Adipocyte (in vitro differentiated cells): ENCODE measurements at regions not wholly inside any gene's neighbourhood (a gene's known extent, or its start where the extent isn't known, plus 50 kb on each side); places are given as distances from the start of the nearest gene placed in this dataset.

Source experiments
- DNase-seq: peaks from one replicate; pipeline ENCODE4 v3.0.0-alpha.2; 2015; ENCODE audit warnings: low read depth
- H3K27me3 ChIP-seq: replicated peaks from 2 replicates; pipeline ENCODE4 v1.7.0; 2013; ENCODE audit warnings: mild to moderate bottlenecking, low read length, moderate library complexity; ENCODE audit not compliant: control insufficient read depth, insufficient read depth
- H3K36me3 ChIP-seq: 2 replicates; pipeline ENCODE4 v1.7.0; 2013; ENCODE audit warnings: low read length, mild to moderate bottlenecking, moderate library complexity; ENCODE audit not compliant: control insufficient read depth, insufficient read depth, severe bottlenecking
- H3K4me1 ChIP-seq: 2 replicates; pipeline ENCODE4 v1.7.0; 2013; ENCODE audit warnings: mild to moderate bottlenecking, low read length, moderate library complexity; ENCODE audit not compliant: control insufficient read depth, insufficient read depth
- H3K4me3 ChIP-seq: 2 replicates; pipeline ENCODE4 v1.7.0; 2013; ENCODE audit warnings: mild to moderate bottlenecking, low read length, moderate library complexity
- H3K9ac ChIP-seq: 2 replicates; pipeline ENCODE4 v1.7.0; 2013; ENCODE audit warnings: mild to moderate bottlenecking, low read length, moderate library complexity
- H3K9me3 ChIP-seq: 2 replicates; pipeline ENCODE4 v1.7.0; 2013; ENCODE audit warnings: mild to moderate bottlenecking, low read length, moderate library complexity; ENCODE audit not compliant: control insufficient read depth

DNA sequence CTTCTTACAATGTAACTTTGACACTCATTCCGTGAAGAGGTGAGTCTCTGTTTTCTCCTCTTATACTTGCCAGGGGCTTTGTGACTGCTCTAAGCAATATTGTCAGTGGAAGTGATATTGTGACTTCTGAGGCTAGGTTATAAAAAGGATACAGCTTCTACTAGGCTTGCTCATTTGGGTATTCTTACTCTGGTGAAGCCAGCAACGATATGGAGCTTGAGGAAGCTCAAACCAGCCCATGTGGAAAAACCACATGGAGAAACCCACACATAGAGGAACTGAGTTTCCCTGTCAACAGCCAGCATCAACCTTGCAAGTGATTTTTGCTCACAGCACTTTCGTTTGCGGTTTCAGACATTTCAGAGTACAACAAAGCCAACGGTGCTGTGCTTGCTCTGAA, 149.6 kb upstream of the SEMA3E start:
- Histone ChIP-seq H3K4me1 (peaks cover 12% of the 10 kb centered on the region), H3K4me3 (no peak overlapping the region), H3K9me3 (no peaks in the 10 kb centered on the region), H3K9ac (no peak overlapping the region), H3K36me3 (no peaks in the 10 kb centered on the region), H3K27me3 (no peaks in the 10 kb centered on the region)
- DNase-seq, result no peak

DNA sequence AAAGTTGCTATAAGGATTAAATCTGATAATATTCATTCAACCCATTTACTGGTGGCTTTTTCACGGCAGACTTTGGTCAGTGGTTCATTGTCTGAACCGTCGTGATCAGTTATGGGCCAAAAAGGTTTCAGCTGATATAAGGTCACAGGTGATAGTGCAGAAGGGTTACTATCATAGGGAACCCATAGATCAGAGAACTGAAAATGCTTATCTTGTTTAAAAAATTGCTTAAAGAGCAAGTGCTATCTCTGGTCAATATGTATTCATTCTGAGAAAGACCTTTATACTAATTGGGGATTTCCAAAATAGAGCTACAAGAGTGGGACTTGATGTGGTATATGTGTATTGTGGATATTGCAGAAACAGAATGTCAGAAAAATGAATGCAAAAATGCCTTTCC, 147.8 kb upstream of the SEMA3E start:
- peaks cover 12% of the 10 kb centered on the region for H3K4me1 ChIP-seq
- H3K27me3 ChIP-seq, result no peaks in the 10 kb centered on the region
- no peak overlapping the region for H3K4me3 ChIP-seq
- H3K9me3 ChIP-seq, result no peaks in the 10 kb centered on the region
- DNase-seq, result no peak
- H3K9ac ChIP-seq, result no peak overlapping the region
- H3K36me3 ChIP-seq, result no peaks in the 10 kb centered on the region

- Histone ChIP-seq H3K36me3 (no peaks in the 10 kb centered on the region), H3K27me3 (no peaks in the 10 kb centered on the region), H3K4me3 (no peak overlapping the region), H3K4me1 (peaks cover 12% of the 10 kb centered on the region), H3K9ac (no peak overlapping the region), H3K9me3 (no peaks in the 10 kb centered on the region)
- no peak for DNase-seq
These were observed 145.9 kb upstream of the SEMA3E start for GRCh38 chr7:83794829-83795228.

DNA sequence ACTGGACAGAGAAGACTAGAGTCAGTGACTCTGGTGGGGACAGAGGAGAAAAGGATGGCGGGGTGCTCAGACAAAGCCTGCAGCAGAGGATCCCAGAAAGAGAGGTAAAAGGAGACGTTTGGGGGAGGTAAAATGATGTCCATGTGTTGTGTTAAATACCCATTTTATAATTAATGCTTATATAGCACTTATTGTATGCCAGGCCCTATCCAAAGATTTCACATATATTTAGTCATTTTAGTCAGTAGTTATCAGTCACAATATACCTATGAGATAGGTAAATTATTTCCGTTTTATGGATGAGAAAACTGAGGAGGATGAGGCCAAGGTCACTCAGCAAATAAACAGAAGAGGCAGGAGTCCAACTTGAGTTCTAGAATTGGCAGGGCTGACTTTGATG, 144.6 kb upstream of the SEMA3E start:
- H3K27me3 ChIP-seq, result no peaks in the 10 kb centered on the region
- no peak for DNase-seq
- H3K36me3 ChIP-seq, result no peaks in the 10 kb centered on the region
- H3K4me3 ChIP-seq, result no peak overlapping the region
- no peak overlapping the region for H3K9ac ChIP-seq
- H3K4me1 ChIP-seq, result peaks cover 12% of the 10 kb centered on the region
- H3K9me3 ChIP-seq, result no peaks in the 10 kb centered on the region

DNA sequence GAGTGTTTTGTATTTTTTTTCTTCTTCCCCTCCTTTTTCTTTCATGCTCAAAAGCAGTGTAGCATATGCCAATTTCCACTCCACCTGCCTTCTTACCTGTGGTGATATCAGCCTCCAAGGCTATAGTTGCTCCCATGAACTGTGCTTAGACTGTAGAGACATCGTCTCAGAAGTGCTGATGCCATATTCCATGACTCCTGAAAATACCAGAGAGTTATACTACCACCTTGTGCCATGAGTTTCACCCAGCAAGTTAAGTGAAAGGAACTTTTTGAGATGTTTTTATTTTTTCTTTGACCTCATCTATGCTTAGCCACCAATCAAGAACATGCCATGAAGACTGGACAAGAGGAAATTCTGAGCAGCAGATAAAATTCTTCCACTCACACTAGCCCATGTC, 142.8 kb upstream of the SEMA3E start:
- no peak overlapping the region for H3K9ac ChIP-seq
- DNase-seq, result no peak
- no peak overlapping the region for H3K4me3 ChIP-seq
- peaks cover 12% of the 10 kb centered on the region for H3K4me1 ChIP-seq
- H3K9me3 ChIP-seq, result no peaks in the 10 kb centered on the region
- no peaks in the 10 kb centered on the region for H3K36me3 ChIP-seq
- peaks cover 6% of the 10 kb centered on the region for H3K27me3 ChIP-seq

DNA sequence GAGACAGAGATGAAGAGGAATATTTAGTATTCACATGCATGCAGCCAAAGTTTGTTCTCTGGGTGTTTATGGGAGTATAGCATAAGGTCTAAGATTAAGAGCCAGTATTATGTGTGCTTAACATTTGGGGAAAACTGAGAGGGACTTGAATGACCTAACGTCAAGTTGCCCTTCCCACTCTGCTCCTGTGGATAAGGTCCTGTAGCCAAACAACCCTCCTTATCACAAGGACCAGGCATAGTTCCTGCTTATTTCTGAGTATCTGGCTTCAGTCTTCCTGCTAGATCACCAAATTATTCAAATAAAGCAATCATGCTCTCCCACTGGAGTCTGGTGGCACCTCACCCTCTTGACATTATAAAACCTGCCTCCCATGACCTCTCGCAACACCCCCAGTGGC, 137.9 kb upstream of the SEMA3E start:
- no peak for DNase-seq
- H3K4me1 ChIP-seq, result peaks cover 16% of the 10 kb centered on the region
- no peak overlapping the region for H3K4me3 ChIP-seq
- no peaks in the 10 kb centered on the region for H3K9me3 ChIP-seq
- H3K36me3 ChIP-seq, result no peaks in the 10 kb centered on the region
- H3K27me3 ChIP-seq, result peaks cover 9% of the 10 kb centered on the region
- H3K9ac ChIP-seq, result no peak overlapping the region

DNA sequence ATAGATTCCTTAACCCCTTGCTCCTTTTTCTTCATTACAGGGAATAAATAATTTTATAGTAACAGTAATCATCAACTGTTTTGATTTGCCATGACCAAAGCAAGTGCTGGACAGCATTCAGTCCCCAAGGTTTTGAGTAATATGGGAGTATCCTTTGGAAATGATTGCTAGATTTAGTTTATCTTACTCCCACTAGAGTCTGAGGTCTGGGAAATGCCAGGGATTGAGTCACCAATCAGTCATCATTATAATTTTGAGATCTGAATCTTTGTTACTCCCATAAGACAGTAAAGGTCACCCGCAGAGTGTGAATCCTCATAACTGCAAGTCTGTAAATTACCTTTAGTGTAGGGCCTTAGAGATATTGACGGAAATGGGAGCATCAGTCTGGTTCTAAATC, 133.7 kb upstream of the SEMA3E start:
- Histone ChIP-seq H3K36me3 (no peaks in the 10 kb centered on the region), H3K9me3 (no peaks in the 10 kb centered on the region), H3K27me3 (peaks cover 13% of the 10 kb centered on the region), H3K4me3 (no peak overlapping the region), H3K9ac (no peak overlapping the region), H3K4me1 (peaks cover 19% of the 10 kb centered on the region)
- DNase-seq, result peak; percentile 22

GRCh38 chr7:83778073-83778443, 129.1 kb upstream of the SEMA3E start:
- no peak for DNase-seq
- H3K9ac ChIP-seq, result no peak overlapping the region
- no peak overlapping the region for H3K4me3 ChIP-seq
- H3K36me3 ChIP-seq, result no peaks in the 10 kb centered on the region
- peaks cover 15% of the 10 kb centered on the region for H3K4me1 ChIP-seq
- H3K9me3 ChIP-seq, result no peaks in the 10 kb centered on the region
- peaks cover 4% of the 10 kb centered on the region for H3K27me3 ChIP-seq

- H3K4me3 ChIP-seq, result no peak overlapping the region
- peaks cover 4% of the 10 kb centered on the region for H3K27me3 ChIP-seq
- H3K36me3 ChIP-seq, result no peaks in the 10 kb centered on the region
- H3K9me3 ChIP-seq, result no peaks in the 10 kb centered on the region
- peaks cover 9% of the 10 kb centered on the region for H3K4me1 ChIP-seq
- no peak for DNase-seq
- no peak overlapping the region for H3K9ac ChIP-seq
These were observed 128.6 kb upstream of the SEMA3E start for GRCh38 chr7:83777406-83778072.

DNA sequence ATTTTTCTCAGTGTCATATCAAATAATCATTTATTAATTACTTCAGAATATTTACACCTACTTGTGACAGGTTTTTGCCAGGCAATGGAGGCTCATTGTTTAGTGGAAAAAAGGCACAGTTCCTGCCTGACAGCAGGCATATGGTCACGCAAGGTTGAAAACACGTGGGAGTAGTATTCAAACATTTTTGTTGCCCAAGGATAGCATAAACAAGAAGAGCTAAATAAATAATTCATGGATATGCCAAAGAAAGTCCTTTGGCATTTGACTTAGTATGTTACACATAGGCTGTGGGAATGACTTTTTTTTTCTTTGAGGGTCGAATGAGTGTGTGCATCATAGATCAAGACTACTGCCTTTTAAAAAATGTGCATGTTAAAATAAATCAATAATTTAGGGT, 120.5 kb upstream of the SEMA3E start:
- Histone ChIP-seq H3K27me3 (no peaks in the 10 kb centered on the region), H3K9me3 (no peaks in the 10 kb centered on the region)
- no peak for DNase-seq

GRCh38 chr7:83751217-83751616, 102.3 kb upstream of the SEMA3E start:
- Histone ChIP-seq H3K4me3 (no peak overlapping the region), H3K36me3 (no peaks in the 10 kb centered on the region), H3K27me3 (no peaks in the 10 kb centered on the region), H3K9ac (no peak overlapping the region), H3K9me3 (peaks cover 2% of the 10 kb centered on the region), H3K4me1 (no peaks in the 10 kb centered on the region)
- peak; percentile 35 for DNase-seq

More for the DNA sequence above, 120.5 kb upstream of the SEMA3E start:
- no peaks in the 10 kb centered on the region for H3K4me1 ChIP-seq
- H3K9ac ChIP-seq, result no peak overlapping the region
- no peak overlapping the region for H3K4me3 ChIP-seq
- H3K36me3 ChIP-seq, result no peaks in the 10 kb centered on the region

DNA sequence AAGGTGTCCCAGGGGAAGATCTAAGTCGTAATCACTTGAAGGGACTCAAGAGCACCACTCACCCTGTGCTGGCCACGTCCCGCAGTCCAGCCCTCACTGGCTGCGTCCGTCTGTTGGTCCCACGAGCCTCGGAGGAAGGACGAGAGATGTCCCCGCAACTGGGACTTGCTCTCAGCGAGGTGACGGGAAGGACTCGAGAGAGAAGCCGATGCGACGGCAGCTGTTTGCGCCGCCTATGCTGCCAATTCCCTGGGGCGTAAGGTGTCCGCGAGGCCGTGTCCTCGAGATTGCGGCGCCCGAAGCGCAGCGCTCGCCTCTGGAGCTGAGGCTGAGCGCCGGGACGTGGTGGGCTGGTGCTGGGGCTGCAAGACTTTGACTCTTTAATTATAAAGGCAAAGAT, 100.6 kb upstream of the SEMA3E start:
- no peaks in the 10 kb centered on the region for H3K4me1 ChIP-seq
- no peak for DNase-seq
- no peaks in the 10 kb centered on the region for H3K27me3 ChIP-seq
- H3K9ac ChIP-seq, result no peak overlapping the region
- no peak overlapping the region for H3K4me3 ChIP-seq
- no peaks in the 10 kb centered on the region for H3K36me3 ChIP-seq
- H3K9me3 ChIP-seq, result peaks cover 2% of the 10 kb centered on the region
